Suprapubic skin (tissue), 4 donors: ENCODE measurements at regions not wholly inside any gene's neighbourhood (a gene's known extent, or its start where the extent isn't known, plus 50 kb on each side); places are given as distances from the start of the nearest gene placed in this dataset.

Source experiments
- DNase-seq, 2 donors: peaks; one replicate each; pipeline ENCODE4 v3.0.0-alpha.2; 2019; ENCODE audit warnings: low spot score in 2 of 2
- H3K27ac ChIP-seq: fragments of 200-600 bp; sonication (generic); one replicate; pipeline ENCODE4 v1.5.1; 2019
- H3K27me3 ChIP-seq: fragments of 200-600 bp; sonication (generic); one replicate; pipeline ENCODE4 v1.5.1; 2019
- H3K36me3 ChIP-seq: fragments of 200-600 bp; sonication (generic); one replicate; pipeline ENCODE4 v1.5.1; 2019
- H3K4me1 ChIP-seq: fragments of 200-600 bp; sonication (generic); one replicate; pipeline ENCODE4 v1.5.1; 2019
- H3K4me3 ChIP-seq: fragments of 200-600 bp; sonication (generic); one replicate; pipeline ENCODE4 v1.5.1; 2019; ENCODE audit warnings: mild to moderate bottlenecking
- H3K9me3 ChIP-seq: fragments of 200-600 bp; sonication (generic); one replicate; pipeline ENCODE4 v1.5.1; 2019
- CTCF ChIP-seq, 2 donors: fragments of 200-600 bp in 1 of 2; fragments of 450-650 bp in 1 of 2; sonication (generic) in 1 of 2; IDR thresholded peaks; one replicate each; pipeline ENCODE4 v1.5.1; 2016 to 2019; ENCODE audit warnings: antibody characterized with exemption in 2 of 2, mild to moderate bottlenecking in 1 of 2, moderate library complexity in 1 of 2
- EP300 ChIP-seq: sonication (generic); formaldehyde crosslinking; IDR thresholded peaks from one replicate; pipeline ENCODE4 v1.6.1; 2017; ENCODE audit warnings: antibody characterized with exemption
- POLR2A ChIP-seq, 2 donors: fragments of 450-650 bp; IDR thresholded peaks; one replicate each; pipeline ENCODE4 v1.6.1; 2017; ENCODE audit warnings: antibody characterized with exemption in 2 of 2, mild to moderate bottlenecking in 2 of 2, moderate library complexity in 2 of 2
- POLR2AphosphoS5 ChIP-seq, 3 donors: sonication (generic); formaldehyde crosslinking; IDR thresholded peaks; one replicate each; pipeline ENCODE4 v1.6.1; 2017; ENCODE audit warnings: antibody characterized with exemption in 3 of 3
- WGBS: methylation state at CpG from one replicate; pipeline ENCODE4 v1.1.5; 2018; 5-methylcytosine and 5-hydroxymethylcytosine counted together

GRCh38 chr10:117690359-117690758 lies 147.8 kb downstream of the EMX2 start:
- WGBS, result 68% methylated on average over 5 of the region's 6 CpGs
- Histone ChIP-seq H3K9me3 (no peaks in the 10 kb centered on the region), H3K27me3 (no peaks in the 10 kb centered on the region), H3K27ac (no peak overlapping the region), H3K4me3 (no peak overlapping the region), H3K4me1 (peaks cover 2% of the 10 kb centered on the region), H3K36me3 (no peaks in the 10 kb centered on the region)
- no peak for DNase-seq
- TF ChIP-seq POLR2AphosphoS5 (IDR thresholded peaks at IDR 0.05) (no peak), CTCF (IDR thresholded peaks at IDR 0.05) (no peak), EP300 (no peak), POLR2A (IDR thresholded peaks at IDR 0.05) (no peak)

- 59% methylated on average over 6 of the region's 6 CpGs for WGBS
- no peak for TF ChIP-seq POLR2A (IDR thresholded peaks at IDR 0.05)
- no peak for TF ChIP-seq EP300
- no peak for TF ChIP-seq CTCF (IDR thresholded peaks at IDR 0.05)
- TF ChIP-seq POLR2AphosphoS5 (IDR thresholded peaks at IDR 0.05), result no peak
Measured at GRCh38 chr10:117694190-117694589, 151.6 kb downstream of the EMX2 start.

GRCh38 chr10:117697402-117697801 lies 154.9 kb downstream of the EMX2 start:
- WGBS, result 91% methylated on average over 2 of the region's 2 CpGs

More at GRCh38 chr10:117694190-117694589, 151.6 kb downstream of the EMX2 start:
- Histone ChIP-seq H3K9me3 (no peaks in the 10 kb centered on the region), H3K4me3 (no peak overlapping the region), H3K4me1 (no peaks in the 10 kb centered on the region), H3K36me3 (no peaks in the 10 kb centered on the region), H3K27ac (no peak overlapping the region), H3K27me3 (no peaks in the 10 kb centered on the region)
- DNase-seq, result no peak

GRCh38 chr10:117698809-117699208 lies 156.3 kb downstream of the EMX2 start:
- no peak for DNase-seq
- WGBS, result 81% methylated on average over 2 of the region's 2 CpGs
- H3K9me3 ChIP-seq, result no peaks in the 10 kb centered on the region
- H3K4me1 ChIP-seq, result no peaks in the 10 kb centered on the region
- H3K27ac ChIP-seq, result no peak overlapping the region
- H3K4me3 ChIP-seq, result no peak overlapping the region
- H3K27me3 ChIP-seq, result no peaks in the 10 kb centered on the region
- no peaks in the 10 kb centered on the region for H3K36me3 ChIP-seq
- TF ChIP-seq CTCF (IDR thresholded peaks at IDR 0.05) (no peak), POLR2AphosphoS5 (IDR thresholded peaks at IDR 0.05) (no peak), POLR2A (IDR thresholded peaks at IDR 0.05) (no peak), EP300 (no peak)

More at GRCh38 chr10:117697402-117697801, 154.9 kb downstream of the EMX2 start:
- no peaks in the 10 kb centered on the region for H3K36me3 ChIP-seq
- H3K4me3 ChIP-seq, result no peak overlapping the region
- no peaks in the 10 kb centered on the region for H3K4me1 ChIP-seq
- H3K27me3 ChIP-seq, result no peaks in the 10 kb centered on the region
- H3K27ac ChIP-seq, result no peak overlapping the region
- H3K9me3 ChIP-seq, result no peaks in the 10 kb centered on the region
- TF ChIP-seq EP300 (no peak), POLR2A (IDR thresholded peaks at IDR 0.05) (no peak), POLR2AphosphoS5 (IDR thresholded peaks at IDR 0.05) (no peak), CTCF (IDR thresholded peaks at IDR 0.05) (no peak)
- DNase-seq, result no peak

- no peaks in the 10 kb centered on the region for H3K27me3 ChIP-seq
- H3K36me3 ChIP-seq, result no peaks in the 10 kb centered on the region
- 58% methylated on average over 7 of the region's 7 CpGs for WGBS
- DNase-seq, result no peak
- H3K4me3 ChIP-seq, result no peak overlapping the region
- H3K4me1 ChIP-seq, result no peaks in the 10 kb centered on the region
- no peak overlapping the region for H3K27ac ChIP-seq
- no peaks in the 10 kb centered on the region for H3K9me3 ChIP-seq
- no peak for TF ChIP-seq POLR2A (IDR thresholded peaks at IDR 0.05)
- no peak for TF ChIP-seq POLR2AphosphoS5 (IDR thresholded peaks at IDR 0.05)
- TF ChIP-seq EP300, result no peak
- TF ChIP-seq CTCF (IDR thresholded peaks at IDR 0.05), result no peak
Measured at GRCh38 chr10:117699436-117700075, 157.0 kb downstream of the EMX2 start.
